SK-MEL-5 (cell line): ENCODE measurements at regions not wholly inside any gene's neighbourhood (a gene's known extent, or its start where the extent isn't known, plus 50 kb on each side); places are given as distances from the start of the nearest gene placed in this dataset.

Experiments
- DNase-seq: peaks from one replicate; pipeline ENCODE4 v3.0.0-alpha.2; 2016; ENCODE audit warnings: low read depth, low spot score
- in situ Hi-C: cut with HindIII; loops from 2 replicates; pipeline ENCODE4 v1.10.0; 2016; ENCODE audit warnings: low sequenced_read_pairs, high pct_unique_total_duplicates, low pct_unique_long_range_greater_than_20kb

DNA sequence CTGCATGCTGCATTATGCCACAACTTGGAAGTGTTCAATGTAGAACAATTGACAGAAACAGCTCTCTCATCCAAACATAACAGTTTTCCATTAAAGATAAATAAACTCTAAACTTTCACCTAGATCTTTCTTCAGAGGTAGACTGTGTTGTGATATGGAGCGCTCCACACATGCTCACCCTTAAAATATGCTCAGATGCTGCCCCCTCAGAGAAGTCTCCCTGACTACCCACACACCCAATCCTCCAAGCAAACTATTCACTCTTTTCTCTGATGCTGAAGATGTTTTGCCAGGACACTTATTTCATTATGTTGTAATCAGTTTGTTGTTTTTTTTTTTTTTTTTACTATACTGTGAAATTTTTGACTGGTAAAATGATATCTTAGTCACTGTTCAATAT lies 206.6 kb upstream of the RASA1 start:
- in situ Hi-C loops = no loop called here
- DNase-seq = no peak

DNA sequence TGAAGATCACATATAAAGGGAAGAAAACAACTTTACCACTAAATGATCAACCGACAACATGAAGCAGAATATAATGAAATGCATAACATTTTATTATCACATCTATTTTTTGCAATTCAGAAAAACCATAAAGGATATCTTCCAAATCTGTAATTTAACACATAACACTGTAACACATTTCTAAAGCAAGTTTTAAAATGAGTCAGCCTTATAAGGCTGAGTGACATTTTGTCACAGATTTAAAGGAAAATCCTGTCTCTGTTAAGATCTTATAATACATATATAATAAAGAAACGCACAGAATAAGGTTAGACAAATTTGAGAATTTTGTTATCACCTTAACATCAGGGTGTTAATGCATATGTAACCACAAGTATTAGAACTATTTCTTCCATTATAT lies 198.4 kb upstream of the RASA1 start:
- in situ Hi-C loops = no loop called here
- no peak for DNase-seq

DNA sequence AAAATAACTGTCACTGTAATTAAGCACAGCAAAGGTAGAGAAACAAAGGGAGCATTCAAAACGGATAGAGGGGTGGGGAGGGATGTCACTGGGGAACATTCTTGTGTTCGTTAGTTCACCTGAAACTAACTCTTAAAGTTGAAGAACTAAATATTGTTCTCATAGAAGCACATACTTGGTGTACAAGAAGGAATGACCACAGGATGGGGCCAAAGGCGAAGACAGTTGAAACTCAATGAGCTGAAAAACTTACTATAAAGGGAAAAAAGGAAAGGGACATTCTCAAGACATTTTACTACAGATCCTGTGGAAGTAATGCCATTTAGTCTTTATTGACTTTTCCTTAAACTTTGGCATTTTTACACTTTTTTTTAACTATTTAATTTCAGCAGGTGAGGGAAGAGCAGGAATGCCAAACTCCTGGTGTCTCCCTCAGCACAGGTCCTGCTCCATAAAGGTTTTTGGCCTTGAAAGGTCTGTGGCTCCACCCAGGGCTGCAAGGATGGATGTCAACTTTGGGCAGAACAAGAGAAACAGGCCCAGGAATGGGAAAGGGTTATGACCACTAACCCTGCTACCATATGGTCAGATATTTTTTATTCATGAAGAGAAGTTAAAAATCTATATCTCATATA lies 197.6 kb upstream of the RASA1 start:
- in situ Hi-C loops = no loop called here
- peak; percentile 62 for DNase-seq

DNA sequence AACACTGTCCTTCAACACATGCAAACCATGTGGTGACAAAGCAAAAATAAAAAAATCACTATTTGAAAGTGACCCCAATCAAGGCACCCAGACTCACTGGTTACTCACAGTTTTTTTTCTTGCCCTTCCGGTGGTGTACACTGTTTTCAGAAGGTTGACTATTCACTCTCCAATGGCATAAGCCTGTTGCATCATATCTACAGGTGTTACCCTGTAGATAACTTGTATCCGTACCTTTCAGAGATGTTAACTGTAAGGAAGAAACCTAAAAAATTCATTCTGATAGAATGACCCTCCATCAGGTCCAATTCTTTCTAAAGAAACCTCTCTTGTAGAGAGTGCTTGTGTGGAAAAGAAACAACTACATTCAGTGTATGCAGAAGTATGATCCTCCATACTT lies 193.6 kb upstream of the RASA1 start:
- in situ Hi-C loops = no loop called here
- no peak for DNase-seq

DNA sequence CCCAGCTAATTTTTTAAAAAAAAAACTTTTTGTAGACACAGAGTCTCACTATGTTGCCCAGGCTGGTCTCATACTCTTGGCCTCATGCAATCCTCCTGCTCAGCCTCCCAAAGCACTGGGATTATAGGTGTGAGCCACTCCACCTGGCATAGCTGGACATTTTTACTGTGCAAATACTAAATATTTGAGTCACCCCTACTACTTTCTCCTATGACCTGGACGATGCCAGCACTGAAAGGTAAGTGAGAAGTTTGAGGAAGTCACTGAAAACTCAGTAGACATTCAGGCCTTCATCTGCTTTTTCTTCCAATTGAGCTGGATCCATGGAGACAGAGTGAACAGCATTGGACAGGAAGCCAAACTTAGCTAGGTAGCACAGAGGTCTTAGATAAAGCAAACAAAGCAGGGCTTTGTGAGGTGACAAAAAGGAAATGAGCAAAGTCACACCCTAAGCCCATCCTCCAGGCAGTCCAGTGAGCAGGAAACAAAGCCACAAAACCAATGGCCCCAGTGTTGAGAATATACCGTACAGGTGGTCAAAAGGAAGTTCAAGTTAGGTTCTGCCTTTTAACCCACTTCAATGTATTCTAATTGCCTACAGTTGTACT lies 192.6 kb upstream of the RASA1 start:
- in situ Hi-C loops = no loop called here
- peak; percentile 11 for DNase-seq

DNA sequence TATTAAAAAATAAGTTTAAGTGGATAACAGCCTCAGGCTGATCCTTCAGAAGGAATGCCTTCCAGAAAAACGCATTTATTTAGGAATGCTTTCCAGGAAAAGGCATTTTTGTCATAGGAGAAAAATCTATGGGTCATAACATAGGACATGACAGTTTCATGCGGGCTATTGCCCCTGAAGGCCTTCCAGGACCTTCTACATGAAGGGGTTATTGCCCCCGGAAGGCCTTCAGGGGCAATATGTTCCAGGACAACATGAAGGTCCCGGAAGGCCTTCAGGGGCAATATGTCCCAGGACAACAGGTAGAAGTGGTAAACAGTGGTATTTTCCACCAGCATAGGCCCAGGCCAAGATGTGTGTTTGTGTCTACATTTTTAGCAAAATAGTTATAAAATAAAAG lies 191.3 kb upstream of the RASA1 start:
- in situ Hi-C loops = no loop called here
- DNase-seq = no peak

DNA sequence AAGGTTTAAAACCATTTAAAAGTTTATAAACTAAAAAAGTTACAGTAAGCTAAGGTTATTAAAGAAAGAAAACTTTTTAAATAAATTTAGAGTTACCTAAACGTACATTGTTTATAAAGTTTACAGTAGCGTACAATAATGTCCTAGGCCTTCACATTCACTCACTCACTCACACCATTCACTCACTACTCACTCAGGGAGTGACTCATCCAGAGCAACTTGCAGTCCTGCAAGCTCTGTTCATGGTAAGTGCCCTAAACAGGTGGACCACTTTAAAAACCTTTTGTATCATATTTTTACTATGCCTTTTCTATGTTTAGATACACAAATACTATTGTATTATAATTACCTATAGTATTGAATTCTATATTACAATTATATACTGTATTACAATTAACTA lies 190.8 kb upstream of the RASA1 start:
- in situ Hi-C loops = no loop called here

DNA sequence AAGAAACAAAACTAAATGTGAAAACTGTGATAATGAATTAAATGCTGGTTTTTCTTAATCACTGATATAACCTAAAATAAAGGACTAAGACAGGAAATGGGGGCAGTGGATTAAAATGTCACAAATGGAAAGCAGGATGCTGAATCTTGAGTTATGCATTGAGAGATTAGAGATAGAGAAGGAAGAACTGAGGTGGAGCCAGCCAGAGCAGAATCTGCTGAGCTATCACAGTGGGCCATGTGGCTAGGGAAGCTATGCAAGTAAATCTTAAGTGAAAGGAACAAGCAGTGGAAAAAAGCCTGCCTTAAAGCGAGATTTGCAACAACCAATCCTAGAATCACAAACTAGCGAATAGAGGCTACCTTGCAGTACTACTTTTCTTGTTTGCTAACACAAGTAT lies 188.5 kb upstream of the RASA1 start:
- DNase-seq = no peak
- in situ Hi-C loops = no loop called here

More for the DNA sequence above, 190.8 kb upstream of the RASA1 start:
- DNase-seq = no peak

DNA sequence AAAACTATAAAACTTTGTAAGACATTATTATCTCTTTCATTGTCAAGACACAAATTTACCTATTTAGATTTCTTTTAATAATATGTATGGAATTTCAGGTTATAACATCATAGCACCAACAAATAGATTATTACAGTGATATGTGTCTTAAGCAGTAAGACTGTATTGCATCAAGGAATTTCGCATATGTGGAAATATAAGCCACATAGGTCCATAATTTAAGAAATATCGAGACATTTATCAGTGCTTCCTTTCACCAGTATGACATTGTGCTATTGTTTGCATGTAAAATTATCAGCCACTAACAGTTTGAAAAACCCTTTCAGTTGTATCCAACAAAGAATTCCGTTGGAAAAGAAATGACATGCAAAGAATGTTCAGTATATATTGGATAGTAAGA lies 186.7 kb upstream of the RASA1 start:
- in situ Hi-C loops = no loop called here
- DNase-seq = no peak

DNA sequence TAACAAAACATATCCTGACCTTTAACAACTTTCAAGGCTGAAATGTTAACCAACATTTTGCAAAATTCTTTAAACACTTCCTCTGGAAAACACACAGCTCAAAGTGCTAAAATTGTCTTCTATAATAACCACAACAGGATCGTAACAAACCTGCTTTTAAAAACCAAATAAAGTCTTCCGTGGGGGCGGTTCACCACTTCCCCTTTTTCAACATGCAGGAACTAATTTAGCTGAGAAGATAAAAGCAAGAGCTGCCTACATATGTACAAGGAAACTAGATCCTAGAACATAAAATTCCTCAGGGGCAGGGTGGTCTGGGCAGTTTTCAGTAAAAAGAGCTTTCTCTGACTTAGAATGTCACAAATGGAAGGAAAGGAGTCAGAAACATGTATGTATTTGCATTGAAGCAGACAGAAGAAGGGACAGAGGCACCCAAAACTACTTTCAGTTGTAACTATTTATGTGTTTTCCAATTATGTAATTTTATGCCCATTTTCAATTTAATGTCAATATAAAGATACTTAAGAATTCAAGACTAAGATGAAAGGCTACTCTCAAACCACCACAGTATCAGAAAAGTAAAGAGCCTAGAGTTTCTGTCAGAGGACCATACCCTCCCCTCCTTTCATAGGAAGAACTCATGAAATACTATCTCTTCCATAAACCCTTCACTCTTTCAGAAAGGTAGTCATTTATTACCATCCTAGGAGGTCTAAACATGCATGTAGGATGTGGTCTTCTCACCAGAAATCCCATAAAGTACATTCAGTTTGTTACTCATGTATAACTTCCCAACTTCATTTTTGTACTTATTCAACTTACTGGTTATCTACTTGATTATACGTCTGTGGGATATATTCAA lies 185.9 kb upstream of the RASA1 start:
- no peak for DNase-seq
- in situ Hi-C loops = no loop called here

DNA sequence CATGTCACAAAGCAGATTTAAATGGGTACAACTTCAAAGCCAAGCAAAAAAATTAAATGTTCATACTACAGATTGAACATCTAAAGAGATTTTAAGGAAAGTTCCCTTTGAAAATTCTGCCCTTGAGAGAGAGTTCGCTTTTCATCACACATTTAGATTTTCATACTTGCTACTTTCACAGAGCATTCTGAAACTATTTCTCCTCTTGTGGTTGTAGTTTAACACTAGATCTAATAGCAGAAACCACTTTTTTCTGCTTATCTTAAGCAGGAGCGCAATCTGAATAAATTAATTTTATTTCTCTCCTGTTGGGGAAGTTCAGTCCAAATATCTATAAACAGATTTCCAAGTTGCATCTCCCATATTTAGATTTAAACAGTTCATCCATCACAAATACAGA lies 173.3 kb upstream of the RASA1 start:
- no peak for DNase-seq
- in situ Hi-C loops = no loop called here

DNA sequence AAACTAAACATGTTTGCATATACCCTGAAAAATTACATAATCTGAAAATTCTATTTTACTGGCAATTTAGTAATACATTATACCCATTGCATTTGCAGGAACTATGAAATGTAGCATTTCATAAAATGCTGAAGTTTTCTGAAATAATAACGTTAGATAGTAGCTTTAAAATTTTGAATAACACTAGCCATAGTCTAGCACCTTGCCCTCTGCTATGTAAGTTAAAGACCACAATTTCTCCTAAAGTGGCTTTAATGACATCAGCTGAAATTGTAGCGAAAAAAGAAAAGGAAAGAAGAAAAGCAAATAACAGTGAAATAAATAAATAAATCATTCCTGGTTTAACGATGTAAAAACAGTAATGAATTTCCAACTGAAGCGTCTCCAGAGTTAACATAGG lies 172.8 kb upstream of the RASA1 start:
- DNase-seq = no peak
- in situ Hi-C loops = no loop called here

DNA sequence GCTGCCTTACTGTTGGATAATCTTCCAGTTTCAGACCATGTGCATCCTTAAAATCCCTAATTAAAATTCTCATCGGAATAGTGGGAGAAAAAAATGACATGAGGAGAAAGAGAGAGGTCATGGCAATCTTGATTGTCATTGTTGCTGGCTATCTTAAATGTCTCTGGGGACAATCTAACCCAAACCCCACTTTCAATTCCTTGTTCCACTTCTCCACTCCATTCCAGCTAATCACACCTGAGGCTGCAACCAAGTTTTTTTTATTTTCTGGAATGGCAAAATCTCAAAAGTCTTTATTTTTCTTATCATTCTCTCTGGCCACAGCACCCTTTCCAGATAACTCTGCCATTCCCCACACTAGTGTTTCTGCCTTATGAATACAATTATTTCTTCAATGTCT lies 171.9 kb upstream of the RASA1 start:
- no peak for DNase-seq
- in situ Hi-C loops = no loop called here

DNA sequence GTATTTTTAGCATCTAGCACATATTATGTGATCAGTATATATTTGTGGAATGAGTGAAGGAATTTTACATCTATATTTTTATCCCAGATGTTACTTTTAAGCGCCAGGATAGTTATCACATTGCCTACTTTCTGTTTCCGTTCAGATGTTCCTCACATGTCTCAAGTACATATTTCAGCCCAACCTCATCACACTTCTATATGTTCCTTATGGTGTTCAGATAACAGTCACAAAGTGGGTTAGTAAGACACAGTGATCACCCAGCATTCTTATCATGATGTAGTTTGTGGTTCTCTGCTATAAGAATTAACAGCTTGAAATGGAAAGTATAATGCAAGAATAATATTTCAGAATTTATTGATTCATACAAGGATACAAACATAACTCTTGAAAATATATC lies 170.0 kb upstream of the RASA1 start:
- no peak for DNase-seq
- in situ Hi-C loops = no loop called here

DNA sequence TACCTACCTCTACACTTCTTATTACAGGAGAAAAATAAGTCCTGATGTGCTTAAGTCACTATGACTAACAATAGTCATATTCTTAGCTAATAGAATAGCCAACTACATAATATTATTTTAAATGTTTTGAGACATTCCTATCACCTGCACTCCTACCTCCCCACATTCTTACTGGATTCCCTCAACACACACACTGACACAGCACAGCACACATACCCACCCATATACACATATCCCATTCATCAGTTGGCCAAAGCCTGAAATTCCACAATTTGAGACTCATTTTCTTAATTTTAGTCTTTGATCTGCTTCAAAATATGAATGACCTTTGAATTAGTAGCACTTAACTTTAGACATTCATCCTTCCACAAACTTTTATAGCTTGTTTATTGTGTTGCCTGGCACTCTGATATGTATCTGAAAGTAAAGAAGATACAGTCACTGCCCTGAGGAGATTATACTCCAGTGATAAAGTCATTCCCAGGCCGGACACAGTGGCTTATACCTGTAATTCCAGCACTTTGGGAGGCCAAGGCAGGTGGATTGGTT lies 168.3 kb upstream of the RASA1 start:
- in situ Hi-C loops = no loop called here
- DNase-seq = no peak

DNA sequence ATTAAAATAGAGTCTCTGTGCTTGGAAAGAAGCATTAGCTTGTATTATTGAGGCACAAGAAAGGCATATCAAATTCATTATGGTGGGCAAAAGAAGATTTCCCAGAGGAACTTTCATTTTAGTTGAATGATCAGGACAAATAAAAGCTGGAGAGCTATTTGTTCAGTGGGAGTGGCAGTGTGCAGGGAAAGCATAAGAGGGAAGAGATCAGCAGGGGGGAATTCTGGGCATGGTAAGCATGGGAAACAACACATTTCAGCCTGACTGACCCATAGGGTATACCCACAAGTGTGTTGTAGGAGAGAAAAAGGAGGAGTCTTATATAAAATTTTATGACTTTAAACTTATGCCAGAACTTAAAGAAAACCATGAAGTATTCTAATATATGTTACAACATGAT lies 167.7 kb upstream of the RASA1 start:
- no peak for DNase-seq
- in situ Hi-C loops = no loop called here

DNA sequence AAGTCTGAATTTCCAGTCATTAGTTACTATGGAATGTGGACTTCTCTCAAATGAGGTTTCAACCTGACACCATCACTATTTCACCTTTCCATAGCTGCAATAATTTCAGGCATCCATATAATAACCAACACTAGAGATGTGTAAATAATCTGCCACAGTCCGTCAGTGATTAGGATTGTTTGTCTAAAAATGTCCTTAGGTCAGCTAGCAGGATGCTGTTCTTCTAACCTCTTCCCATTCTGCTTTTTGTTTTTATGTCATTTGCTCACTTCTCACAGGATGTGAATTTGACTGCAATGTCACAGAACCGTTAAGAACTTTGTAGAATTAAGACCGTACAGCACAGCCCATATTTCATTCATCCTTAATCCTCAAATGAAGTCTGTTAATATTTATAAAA lies 166.4 kb upstream of the RASA1 start:
- in situ Hi-C loops = no loop called here

DNA sequence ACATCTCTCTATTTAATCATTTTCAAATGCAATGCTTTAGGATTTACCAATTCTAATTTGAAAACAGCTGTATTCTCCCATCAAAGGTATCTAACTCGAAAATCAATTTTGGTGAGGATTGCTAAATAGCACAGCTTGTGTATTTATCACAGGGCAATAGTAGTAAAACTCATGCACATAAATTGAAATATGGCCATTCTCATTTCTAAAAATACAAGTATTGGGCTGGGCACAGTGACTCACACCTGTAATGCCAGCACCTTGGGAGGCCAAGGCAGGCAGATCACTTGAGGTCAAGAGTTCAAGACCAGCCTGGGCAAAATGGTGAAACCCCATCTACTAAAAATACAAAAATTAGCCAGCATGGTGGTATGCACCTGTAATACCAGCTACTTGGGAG lies 164.8 kb upstream of the RASA1 start:
- in situ Hi-C loops = no loop called here
- no peak for DNase-seq

More for the DNA sequence above, 166.4 kb upstream of the RASA1 start:
- no peak for DNase-seq
